NCI-H446 treated with DMSO at 0.1 percent for 48 hours (cell line): ENCODE measurements at regions not wholly inside any gene's neighbourhood (a gene's known extent, or its start where the extent isn't known, plus 50 kb on each side); places are given as distances from the start of the nearest gene placed in this dataset.
"Not testable (repeated sequence)": the region's sequence is repeated elsewhere in the genome, so short reads cannot be mapped to it uniquely, and the experiment has no call there.

Source experiments
- DNase-seq: peaks from one replicate; lab custom pipeline; 2025; lab: John Stamatoyannopoulos, UW

DNA sequence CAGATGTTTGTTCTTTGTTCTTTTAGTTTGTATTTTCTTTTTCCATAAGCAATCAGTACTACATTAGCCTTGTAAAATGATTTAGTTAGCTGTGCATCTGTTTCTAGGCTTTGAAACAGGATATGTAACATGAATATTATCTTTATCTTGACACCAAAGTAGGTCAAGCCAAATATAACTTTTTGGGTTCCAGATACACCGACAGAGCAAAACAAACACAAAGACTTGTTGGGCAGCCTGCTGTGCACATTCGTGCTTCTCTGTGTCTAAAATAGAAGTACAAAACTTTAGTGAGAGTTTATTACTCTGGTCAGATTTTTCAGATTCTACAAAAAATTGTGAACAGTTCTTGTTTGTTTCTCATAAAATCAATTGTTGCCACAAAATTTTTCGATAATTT is 1059.3 kb upstream of the GYPC start:
- no peak for DNase-seq

DNA sequence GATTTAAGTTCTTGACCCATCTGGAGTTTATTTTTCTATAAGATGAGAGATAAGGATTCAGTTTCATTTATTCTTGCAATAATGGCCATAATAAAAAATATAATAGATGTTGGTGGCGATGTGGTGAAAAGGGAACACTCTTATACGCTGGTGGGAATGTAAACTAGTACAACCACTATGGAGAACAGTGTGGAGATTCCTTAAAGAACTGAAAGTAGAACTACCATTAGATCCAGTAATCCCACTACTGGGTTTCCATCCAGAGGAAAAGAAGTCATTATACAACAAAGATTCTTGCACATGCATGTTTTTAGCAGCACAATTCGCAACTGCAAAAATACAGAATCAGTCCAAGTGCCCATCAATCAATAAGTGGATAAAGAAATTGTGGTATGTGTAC is 1040.5 kb upstream of the GYPC start:
- no peak for DNase-seq

DNA sequence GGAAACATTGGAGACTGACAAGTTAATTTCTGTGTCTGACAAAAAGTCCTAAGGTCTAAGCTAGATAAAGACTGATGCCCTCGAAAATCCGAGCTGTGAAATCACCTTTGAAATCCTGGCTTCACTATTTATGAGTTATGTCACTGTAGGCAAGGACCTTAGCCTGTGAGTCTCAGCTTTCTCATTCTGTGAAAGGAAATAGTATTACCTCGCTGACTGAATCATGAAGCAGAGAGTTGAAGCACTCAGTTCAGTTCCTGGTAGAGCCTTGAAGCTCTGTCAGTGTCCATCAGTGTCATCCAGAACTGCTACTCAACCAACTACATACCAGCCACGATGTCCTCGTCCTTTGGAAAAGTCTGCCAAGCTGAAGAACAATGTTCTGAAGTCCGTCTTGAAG is 1025.6 kb upstream of the GYPC start:
- DNase-seq: no peak

- DNase-seq: no peak
Observed at GRCh38 chr2:125634662-125635061, 1021.3 kb upstream of the GYPC start.

DNA sequence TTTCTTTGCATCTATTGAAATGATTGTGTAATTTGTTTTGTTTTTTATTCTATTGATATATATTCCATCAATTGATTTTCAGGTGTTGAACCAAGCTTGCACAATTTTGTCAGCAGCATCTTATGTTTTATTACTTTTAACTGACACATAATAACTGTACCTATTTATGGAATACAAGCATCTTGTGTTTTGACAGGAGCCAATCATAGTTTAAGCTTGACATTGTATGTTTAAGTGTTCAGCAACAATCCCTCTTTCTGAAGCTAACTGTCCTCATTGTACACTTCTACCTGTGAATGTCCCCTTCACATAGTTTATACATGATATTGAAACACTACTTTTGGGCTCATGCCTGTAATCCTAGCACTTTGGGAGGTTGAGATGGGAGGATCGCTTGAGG is 1017.6 kb upstream of the GYPC start:
- DNase-seq: no peak

DNA sequence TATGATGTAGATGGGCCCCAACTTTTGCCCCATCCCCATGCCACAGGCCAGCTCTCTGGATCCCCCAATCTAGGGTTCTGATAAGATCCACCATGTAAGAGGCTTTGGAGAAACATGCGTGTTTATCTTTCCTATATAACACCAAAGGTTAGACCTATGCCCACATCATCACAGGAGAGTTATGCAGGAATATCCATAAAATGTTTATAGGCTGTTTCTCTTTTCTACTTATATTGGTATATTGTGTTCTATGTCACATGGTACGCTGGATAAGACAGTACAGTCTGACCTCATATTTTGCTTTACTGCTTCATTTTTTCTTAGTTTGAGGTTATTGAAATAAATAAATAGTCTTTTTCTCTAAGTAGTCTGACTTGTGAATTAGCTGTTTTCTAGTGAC is 1013.9 kb upstream of the GYPC start:
- no peak for DNase-seq

DNA sequence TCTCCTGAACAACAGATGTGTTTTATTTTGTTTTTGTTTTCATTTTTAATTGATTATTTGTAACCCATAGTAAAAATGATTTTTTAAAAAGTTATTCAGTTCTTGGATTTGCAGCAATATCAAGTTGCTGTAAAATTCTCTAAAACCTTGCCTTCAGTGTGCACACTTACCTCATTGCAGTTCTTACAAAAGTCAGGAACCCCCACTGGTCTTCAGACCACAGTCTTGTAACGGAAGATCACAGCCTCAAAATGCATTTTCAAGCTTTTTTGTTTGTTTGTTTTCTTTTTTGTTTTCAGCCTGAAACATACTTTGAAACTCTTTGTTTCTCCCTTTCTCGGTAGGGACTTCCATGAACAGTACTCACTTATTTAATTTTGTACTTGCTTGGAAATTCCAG is 1012.8 kb upstream of the GYPC start:
- no peak for DNase-seq

DNA sequence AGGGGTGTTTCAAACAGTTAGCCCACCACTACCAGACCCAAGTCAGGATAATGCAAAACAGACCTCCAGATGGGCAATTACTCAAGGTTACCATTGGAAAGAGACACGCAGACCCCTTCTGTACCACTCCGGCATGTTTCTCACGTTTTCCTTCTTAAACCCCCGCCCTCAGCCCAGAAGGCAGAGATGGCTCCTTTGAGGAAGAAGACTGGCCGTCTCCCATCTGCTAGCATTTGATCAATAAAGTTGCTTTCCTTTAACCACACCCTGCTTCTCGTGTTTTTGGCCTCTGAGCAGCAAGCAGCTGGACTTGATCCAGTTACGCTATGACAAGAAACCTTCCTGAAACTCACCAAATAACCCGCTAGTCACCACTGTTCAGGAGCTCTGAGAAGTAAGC is 1012.4 kb upstream of the GYPC start:
- DNase-seq: no peak

DNA sequence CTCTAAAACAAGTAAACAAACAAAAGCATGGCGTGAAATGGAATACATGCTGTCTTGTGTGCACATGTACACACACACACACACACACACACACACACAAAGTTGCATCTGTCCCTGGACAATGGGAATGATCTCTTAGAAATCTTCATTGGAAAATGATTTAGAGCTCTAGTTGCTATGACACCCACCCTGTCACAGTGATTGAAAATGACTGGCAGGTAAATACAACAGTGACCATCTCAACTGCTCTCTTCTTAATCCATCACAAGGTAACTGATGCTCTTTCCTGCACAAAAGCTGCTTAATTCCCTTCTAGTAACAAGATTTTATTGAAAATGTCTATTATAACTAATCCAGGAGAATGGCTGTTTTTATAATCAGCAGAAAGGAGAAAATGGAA is 1011.7 kb upstream of the GYPC start:
- no peak for DNase-seq

DNA sequence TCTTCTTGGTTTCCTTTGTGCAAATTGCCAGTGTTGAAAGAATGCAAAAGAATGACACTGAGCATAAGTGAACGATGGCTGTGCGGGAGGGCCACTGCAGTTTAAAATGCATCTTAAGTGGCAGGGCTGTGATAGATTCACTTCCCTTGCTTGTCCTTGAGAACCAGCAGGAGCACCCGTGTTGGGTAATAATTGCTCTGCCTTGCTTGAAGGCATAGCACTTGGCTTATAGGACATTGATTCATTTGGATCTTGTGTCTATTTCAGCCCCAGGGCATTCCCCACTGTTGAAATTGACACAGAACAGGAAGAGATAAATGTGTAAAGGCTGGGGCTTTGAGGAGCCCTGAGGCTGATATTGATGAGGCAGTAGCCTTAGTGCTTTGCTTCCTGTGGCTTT is 1003.7 kb upstream of the GYPC start:
- DNase-seq: no peak

DNA sequence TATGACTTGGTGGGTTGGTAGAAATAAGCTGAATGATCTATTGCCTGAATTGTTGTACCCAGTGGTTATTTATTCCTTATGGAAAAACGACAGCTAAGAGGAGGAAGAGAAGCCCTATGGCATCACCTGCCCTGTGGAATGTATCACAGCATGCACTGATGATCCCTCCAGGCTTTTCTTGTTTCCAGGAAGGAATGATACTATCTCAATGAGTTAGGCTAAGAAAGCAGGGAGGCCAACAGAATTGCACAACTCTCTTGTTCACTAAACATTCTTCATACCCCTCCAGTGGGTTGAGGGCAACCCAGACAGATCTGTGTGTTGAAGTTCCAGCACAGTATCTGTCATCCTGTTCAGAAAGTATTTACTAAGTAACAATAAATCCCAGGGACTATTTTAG is 1001.7 kb upstream of the GYPC start:
- no peak for DNase-seq

GRCh38 chr2:125656190-125656589 is 999.8 kb upstream of the GYPC start:
- DNase-seq: no peak

GRCh38 chr2:125658583-125658982 is 997.4 kb upstream of the GYPC start:
- no peak for DNase-seq

DNA sequence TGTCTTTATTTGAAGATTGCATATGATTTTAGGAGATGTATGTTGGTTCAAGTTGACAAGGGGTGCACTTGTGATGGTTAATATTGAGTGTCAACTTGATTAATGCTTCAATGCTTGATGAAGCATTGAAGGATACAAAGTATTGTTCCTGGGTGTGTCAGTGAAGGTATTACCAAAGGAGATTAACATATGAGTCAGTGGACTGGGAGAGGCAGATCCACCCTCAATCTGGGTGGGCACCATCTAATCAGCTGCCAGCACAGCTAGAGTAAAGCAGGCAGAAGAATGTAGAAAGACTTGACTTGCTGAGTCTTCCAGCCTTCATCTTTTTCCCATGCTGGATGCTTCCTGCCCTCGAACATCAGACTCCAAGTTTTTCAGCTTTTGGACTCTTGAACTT is 995.6 kb upstream of the GYPC start:
- not testable (repeated sequence) for DNase-seq

GRCh38 chr2:125667630-125668029 is 988.3 kb upstream of the GYPC start:
- no peak for DNase-seq

DNA sequence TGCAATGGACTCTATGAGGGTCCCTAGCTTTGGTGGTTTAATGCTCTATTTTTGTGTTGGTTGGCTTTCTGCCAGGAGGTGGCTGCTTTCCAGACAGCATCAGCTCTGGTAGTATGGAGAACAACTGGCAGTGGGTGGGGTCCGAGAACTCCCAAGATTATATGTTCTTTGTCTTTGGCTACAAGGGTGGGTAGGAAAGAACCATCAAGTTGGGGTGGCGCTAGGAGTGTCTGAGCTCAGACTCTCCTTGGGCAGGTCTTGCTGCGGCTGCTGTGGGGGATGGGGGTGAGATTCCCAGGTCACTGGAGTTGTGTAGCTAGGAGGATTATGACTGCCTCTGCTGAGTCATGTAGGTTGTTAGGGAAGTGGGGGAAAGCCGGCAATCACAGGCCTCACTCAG is 976.1 kb upstream of the GYPC start:
- DNase-seq: no peak

DNA sequence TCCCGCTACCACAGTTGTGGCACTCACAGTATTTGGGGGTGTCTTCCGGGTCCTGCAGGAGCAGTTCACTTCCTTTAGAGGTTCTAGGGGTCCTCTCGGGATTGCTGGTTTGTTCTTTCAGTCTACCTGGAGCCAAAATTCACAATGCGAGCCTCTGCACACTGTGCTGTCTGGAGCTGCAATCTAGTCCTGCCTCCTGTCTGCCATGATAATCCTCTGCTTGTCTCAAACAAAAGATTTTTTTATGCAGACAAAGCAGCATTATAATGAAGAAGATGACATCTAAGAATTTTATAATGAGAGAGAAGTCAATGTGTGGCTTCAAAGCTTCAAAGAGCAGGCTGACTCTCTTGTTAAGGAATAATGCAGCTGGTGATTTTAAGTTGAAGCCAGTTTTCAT is 975.1 kb upstream of the GYPC start:
- DNase-seq: no peak

GRCh38 chr2:125681576-125681975 is 974.4 kb upstream of the GYPC start:
- DNase-seq: no peak

DNA sequence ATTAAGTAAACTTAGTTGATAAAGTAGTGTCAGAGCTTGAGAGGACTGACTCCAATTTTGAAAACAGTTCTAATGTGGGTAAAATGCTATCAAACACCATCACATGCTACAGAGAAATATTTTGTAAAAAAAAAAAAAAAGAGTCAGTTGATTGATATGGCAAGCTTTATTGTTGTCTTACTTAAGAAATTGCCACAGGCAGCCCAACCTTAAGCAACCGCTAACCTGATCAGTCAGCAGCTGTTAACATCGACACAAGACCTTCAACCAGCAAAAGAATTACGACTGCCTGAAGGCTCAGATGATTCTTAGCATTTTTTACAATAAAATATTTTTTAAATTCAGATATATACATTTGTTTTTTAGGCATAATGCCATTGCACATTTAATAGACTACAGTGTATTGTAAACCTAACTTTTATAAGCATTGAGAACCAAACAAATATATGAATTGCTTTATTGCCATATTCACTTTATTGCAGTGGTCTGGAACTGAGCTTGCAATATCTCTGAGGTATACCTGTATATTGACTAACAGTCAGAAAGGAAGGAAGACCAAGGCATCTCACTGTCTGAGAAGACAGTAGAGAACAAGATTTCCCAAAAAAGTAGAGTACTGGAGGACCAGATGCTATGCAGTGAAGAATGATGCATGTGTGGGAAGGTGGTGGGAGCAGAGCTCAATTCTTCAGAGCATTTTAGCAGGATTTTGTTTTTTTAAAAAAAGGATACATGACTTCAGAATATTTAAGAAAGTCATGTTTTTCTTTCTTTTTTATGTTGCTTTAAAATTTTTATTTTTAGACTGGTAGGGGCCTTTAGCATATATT is 973.8 kb upstream of the GYPC start:
- DNase-seq: no peak

- no peak for DNase-seq
Observed at GRCh38 chr2:125684256-125684655, 971.7 kb upstream of the GYPC start.

DNA sequence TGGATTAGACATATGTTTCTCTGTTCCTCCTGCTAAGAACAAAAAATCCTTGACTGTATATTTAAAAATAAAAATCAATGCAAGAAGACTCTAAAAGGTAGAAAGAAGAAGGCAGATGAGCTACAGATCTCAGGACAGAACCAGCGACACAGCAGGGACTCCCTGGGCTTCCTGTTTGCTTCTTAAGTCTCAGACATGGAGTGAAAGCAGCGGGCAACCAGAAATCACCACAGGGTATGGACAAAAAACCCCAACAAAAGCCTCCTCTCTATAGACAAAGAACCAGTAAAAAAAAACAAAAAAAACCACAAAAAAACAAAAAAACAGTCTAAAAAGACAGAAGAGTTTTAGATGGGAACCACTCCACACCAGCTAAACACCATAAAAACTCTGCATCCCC is 971.0 kb upstream of the GYPC start:
- no peak for DNase-seq

DNA sequence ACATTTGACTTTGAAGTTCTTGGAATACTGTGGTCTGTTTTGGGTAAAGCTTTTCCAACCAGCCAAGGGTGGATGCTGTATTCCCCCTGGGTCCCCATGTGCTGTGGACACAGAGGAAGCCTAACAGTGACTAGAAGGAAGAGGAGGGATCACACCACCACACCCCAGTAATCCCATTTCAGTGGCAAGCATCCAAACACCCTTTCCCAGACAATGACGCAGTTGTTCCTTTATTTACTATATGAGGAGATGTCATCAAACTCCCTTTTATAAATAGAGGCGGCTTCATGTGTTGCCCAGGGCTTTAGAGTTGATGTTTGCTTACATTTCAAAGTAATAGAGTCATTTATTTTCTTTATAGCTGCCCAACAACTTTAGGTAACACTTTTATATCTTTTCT is 959.4 kb upstream of the GYPC start:
- DNase-seq: no peak

- no peak for DNase-seq
Observed at GRCh38 chr2:125698280-125698679, 957.7 kb upstream of the GYPC start.

- DNase-seq: no peak
Observed at GRCh38 chr2:125701070-125701469, 954.9 kb upstream of the GYPC start.
